Lower leg skin (tissue), 3 donors: ENCODE measurements at regions not wholly inside any gene's neighbourhood (a gene's known extent, or its start where the extent isn't known, plus 50 kb on each side); places are given as distances from the start of the nearest gene placed in this dataset.

Experiments
- CTCF ChIP-seq, 3 donors: fragments of 450-650 bp; IDR thresholded peaks; one replicate each; pipeline ENCODE4 v1.5.1; 2016; ENCODE audit warnings: antibody characterized with exemption in 3 of 3, mild to moderate bottlenecking in 3 of 3, moderate library complexity in 2 of 3
- POLR2A ChIP-seq, 2 donors: fragments of 450-650 bp; IDR thresholded peaks; one replicate each; pipeline ENCODE4 v1.6.1; 2016 to 2017; ENCODE audit warnings: antibody characterized with exemption in 2 of 2, mild to moderate bottlenecking in 1 of 2, moderate library complexity in 1 of 2

DNA sequence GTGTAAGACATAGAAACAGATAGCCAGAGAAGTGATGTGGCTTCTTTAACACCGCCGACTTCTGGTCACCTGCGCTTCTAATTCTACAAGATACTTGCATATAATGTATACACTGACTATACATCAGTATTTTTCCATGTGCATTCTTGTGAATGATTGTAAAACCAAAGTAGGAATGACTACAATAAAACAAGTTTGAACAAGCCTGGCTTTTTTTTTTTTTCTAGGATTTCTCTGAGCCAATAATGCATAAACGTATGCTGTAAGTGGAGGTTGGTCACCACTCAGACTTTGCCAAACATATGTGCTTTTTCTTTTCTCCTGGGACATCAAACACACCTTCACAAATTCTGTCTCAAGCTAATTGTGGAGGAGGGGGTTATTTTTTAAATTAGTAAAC lies 237.8 kb upstream of the KIRREL3 start:
- no peak for TF ChIP-seq POLR2A (IDR thresholded peaks at IDR 0.05)
- TF ChIP-seq CTCF (IDR thresholded peaks at IDR 0.05): no peak
